ENCODE measurements at regions not wholly inside any gene's neighbourhood (a gene's known extent, or its start where the extent isn't known, plus 50 kb on each side); places are given as distances from the start of the nearest gene placed in this dataset. TPM values are rescaled to one million over a fixed set of nuclear protein-coding genes. Genes with fewer than 3 reads are reported as not detected.

DNA sequence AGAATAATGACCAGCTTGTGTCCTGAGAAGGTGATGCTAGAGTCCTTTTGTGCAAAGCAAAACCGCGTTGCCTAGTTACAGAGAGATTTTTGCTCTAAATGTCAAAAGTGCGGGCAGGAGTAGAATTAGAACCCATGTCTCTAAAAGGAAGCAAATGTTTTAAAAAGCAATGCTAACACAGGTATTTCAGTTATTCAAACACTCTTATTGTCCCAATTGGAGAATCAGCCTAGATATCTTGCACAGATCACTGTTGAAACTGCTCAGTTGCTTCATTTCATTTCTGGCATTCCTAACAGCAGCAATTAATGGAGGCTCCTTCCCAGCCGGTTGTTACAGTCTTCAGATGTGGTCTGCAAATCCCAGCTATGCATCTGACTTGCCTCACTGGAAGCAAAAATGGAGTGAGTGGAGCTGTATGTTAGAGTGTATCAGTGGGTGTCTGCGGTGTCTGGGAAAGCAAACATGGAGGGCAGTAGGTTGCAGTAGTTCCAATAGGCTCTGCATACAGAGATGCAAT, 55.6 kb upstream of the SEMA6D start:
- no peaks in the 10 kb centered on the region for H3K27me3 ChIP-seq

DNA sequence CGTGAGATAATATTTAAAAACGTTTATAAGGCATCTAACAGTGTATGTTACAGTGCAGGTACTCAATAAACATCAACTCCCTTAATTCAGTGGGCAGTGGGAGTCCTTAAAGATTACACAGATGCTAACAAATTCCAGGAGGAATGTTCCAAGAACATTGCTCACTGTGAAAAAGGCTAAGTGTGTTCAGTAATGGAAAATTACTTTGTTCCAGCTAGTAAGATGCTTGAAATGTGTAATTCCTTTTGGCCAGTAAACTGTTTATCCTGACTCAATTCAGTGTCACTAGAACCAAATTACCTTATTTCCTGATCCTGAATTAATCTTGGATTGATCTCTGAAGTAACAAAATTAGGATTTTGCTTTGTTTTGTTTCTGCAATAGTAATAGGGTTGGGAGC, 54.2 kb upstream of the SEMA6D start:
- H3K4me1 ChIP-seq, result no peaks in the 10 kb centered on the region
- H3K36me3 ChIP-seq (replicated peaks in 1 of 2; ENCODE audit: insufficient read depth in 1 of 2, low read depth in 2 of 2), result no peaks in the 10 kb centered on the region
- ATAC-seq (no peak), DNase-seq (no peak)
- no peak overlapping the region for H3K27ac ChIP-seq
- TF ChIP-seq, protein P1, sequence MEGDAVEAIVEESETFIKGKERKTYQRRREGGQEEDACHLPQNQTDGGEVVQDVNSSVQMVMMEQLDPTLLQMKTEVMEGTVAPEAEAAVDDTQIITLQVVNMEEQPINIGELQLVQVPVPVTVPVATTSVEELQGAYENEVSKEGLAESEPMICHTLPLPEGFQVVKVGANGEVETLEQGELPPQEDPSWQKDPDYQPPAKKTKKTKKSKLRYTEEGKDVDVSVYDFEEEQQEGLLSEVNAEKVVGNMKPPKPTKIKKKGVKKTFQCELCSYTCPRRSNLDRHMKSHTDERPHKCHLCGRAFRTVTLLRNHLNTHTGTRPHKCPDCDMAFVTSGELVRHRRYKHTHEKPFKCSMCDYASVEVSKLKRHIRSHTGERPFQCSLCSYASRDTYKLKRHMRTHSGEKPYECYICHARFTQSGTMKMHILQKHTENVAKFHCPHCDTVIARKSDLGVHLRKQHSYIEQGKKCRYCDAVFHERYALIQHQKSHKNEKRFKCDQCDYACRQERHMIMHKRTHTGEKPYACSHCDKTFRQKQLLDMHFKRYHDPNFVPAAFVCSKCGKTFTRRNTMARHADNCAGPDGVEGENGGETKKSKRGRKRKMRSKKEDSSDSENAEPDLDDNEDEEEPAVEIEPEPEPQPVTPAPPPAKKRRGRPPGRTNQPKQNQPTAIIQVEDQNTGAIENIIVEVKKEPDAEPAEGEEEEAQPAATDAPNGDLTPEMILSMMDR (IDR thresholded peaks at IDR 0.05), result no peak
- no peak for TF ChIP-seq POLR2A (IDR thresholded peaks at IDR 0.05)
- WGBS, 2 donors, result 38 to 53% methylated on average over 2 of the region's 2 CpGs
- H3K4me3 ChIP-seq, result no peak overlapping the region
- H3K9me3 ChIP-seq, result no peaks in the 10 kb centered on the region
- intact Hi-C loops (cut with DNase I), result no loop called here
- H3K27me3 ChIP-seq, result no peaks in the 10 kb centered on the region

More for the DNA sequence above, 55.6 kb upstream of the SEMA6D start:
- TF ChIP-seq POLR2A (IDR thresholded peaks at IDR 0.05), result no peak
- TF ChIP-seq, protein P1 (IDR thresholded peaks at IDR 0.05), result no peak
- H3K9me3 ChIP-seq, result no peaks in the 10 kb centered on the region
- intact Hi-C loops (cut with DNase I), result no loop called here
- ATAC-seq (no peak), DNase-seq (no peak)
- no peak overlapping the region for H3K27ac ChIP-seq
- no peaks in the 10 kb centered on the region for H3K4me1 ChIP-seq
- no peaks in the 10 kb centered on the region for H3K36me3 ChIP-seq (replicated peaks in 1 of 2; ENCODE audit: insufficient read depth in 1 of 2, low read depth in 2 of 2)
- 93 to 94% methylated on average over 5 of the region's 5 CpGs for WGBS, 2 donors
- no peak overlapping the region for H3K4me3 ChIP-seq

Small RNA genes lying in the stretch of these regions (small RNA-seq; reads per million reads assigned to genes)
- gene MTND5P40, result not detected
- not detected for gene RF01182
- gene RN7SKP139, result not detected
- gene RNU6-1014P, result not detected

All from body of pancreas (tissue), 4 donors.